Mucosa of descending colon (tissue), 3 donors: ENCODE measurements at regions not wholly inside any gene's neighbourhood (a gene's known extent, or its start where the extent isn't known, plus 50 kb on each side); places are given as distances from the start of the nearest gene placed in this dataset.
A peak's percentile ranks its signal among the peaks of the same experiment; 100 is the strongest.

Source experiments
- ATAC-seq: fragments of 200-7000 bp; cut with Tn5 transposase; one replicate; pipeline ENCODE4 v1.9.1; 2020; ENCODE audit warnings: mild to moderate bottlenecking, moderate library complexity
- DNase-seq, 3 donors: peaks; one replicate each; pipeline ENCODE4 v3.0.0-alpha.2; 2020
- H3K36me3 ChIP-seq: fragments of 200-600 bp; one replicate; pipeline ENCODE4 v1.8.0; 2021; ENCODE audit warnings: low read depth, mild to moderate bottlenecking
- H3K4me1 ChIP-seq: fragments of 200-600 bp; one replicate; pipeline ENCODE4 v1.8.0; 2021; ENCODE audit warnings: low read depth, mild to moderate bottlenecking
- H3K4me3 ChIP-seq: fragments of 200-600 bp; one replicate; pipeline ENCODE4 v1.8.0; 2021; ENCODE audit warnings: mild to moderate bottlenecking
- H3K9me3 ChIP-seq: fragments of 200-600 bp; one replicate; pipeline ENCODE4 v1.8.0; 2021; ENCODE audit warnings: mild to moderate bottlenecking
- intact Hi-C, 2 donors: fragments of 100-400 bp; cut with DNase I in 1 of 2; cut with micrococcal nuclease in 1 of 2; formaldehyde crosslinking; loops; one replicate each; pipeline versions ENCODE4 v1.11.0 to v1.11.1; 2022; cut with DNase I, micrococcal nuclease
- TF ChIP-seq, protein P1 (sequence below): fragments of 200-600 bp; IDR thresholded peaks from one replicate; pipeline ENCODE4 v1.8.0; 2022; ENCODE audit warnings: antibody characterized with exemption, mild to moderate bottlenecking
- donor health status: DM: no; HTN: no; CAD: no; lungs with moderate emphysema.
- donor health status: DM: no; HTN: no; CAD: no.
- donor health status: DM: no; HTN: yes; CAD: no.

DNA sequence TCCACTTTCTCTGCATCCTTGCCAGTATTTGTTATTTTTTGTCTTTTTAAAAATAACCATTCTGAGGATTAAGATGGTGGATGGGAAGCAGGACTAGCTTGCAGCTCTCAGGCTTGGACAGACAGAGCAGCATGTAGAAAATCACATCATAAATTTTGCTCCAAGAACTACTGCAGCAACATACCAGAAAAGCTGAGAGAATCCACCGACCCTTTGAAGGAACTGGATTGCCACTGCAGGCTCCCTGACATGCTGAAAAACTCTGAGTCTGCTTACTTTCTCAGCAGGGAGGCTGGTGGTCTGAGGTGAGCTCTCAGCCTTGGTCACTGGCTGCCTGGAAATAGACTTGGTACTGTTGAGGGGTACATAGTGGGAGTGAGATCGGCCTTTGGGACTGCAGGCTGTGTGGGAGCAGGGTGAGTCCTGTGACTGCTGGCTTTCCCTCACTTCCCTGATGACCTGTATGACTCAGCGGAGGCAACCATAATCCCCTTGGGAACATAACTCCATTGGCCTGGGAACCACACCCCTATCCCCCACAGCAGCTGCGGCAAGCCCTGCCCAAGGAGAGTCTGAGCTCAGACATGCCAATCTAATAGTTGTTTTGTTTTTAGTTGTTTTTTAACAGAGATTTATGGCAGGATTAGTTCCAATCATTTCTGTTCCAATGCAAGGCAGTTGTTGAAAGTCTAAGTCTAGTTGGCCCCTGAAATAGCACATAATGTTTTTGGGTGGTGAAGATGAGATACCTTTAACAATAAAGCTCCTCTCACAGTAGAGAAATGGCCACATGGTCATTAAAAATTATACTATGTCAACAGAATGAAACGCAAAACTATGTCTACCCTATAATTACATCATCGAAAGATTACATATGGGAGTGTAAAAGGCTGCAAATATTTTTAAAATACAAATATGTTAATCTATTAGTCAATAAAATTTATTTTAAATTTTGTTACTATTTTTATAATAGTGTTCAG, 414.2 kb upstream of the CHAC2 start:
- H3K4me3 ChIP-seq = no peak overlapping the region
- no peaks in the 10 kb centered on the region for H3K36me3 ChIP-seq
- ATAC-seq (peak; percentile 94), DNase-seq (peak; percentile 53 to 62 (median 55))
- intact Hi-C loops = no loop called here
- H3K9me3 ChIP-seq = peaks cover 6% of the 10 kb centered on the region
- TF ChIP-seq, protein P1, sequence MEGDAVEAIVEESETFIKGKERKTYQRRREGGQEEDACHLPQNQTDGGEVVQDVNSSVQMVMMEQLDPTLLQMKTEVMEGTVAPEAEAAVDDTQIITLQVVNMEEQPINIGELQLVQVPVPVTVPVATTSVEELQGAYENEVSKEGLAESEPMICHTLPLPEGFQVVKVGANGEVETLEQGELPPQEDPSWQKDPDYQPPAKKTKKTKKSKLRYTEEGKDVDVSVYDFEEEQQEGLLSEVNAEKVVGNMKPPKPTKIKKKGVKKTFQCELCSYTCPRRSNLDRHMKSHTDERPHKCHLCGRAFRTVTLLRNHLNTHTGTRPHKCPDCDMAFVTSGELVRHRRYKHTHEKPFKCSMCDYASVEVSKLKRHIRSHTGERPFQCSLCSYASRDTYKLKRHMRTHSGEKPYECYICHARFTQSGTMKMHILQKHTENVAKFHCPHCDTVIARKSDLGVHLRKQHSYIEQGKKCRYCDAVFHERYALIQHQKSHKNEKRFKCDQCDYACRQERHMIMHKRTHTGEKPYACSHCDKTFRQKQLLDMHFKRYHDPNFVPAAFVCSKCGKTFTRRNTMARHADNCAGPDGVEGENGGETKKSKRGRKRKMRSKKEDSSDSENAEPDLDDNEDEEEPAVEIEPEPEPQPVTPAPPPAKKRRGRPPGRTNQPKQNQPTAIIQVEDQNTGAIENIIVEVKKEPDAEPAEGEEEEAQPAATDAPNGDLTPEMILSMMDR = no peak
- peaks cover 7% of the 10 kb centered on the region for H3K4me1 ChIP-seq

DNA sequence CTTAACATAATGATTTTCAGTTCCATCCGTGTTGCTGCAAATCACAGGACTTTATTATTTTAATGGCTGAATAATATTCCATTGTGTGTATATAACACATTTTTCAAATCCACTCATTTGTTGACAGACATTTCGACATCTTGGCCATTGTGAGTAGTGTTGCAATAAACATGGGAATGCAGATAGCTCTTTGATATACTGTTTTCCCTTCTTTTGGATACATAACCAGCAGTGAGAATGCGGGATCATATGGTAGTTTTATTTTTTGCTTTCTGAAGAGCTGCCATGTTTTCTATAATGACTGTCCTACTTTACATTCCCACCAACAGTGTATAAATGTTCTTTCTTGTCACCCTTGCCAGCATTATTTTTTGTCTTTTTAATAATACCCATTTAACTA, 420.3 kb upstream of the CHAC2 start:
- no peaks in the 10 kb centered on the region for H3K9me3 ChIP-seq
- intact Hi-C loops = no loop called here
- ATAC-seq (no peak), DNase-seq (no peak)
- H3K4me3 ChIP-seq = no peak overlapping the region
- H3K4me1 ChIP-seq = no peaks in the 10 kb centered on the region
- H3K36me3 ChIP-seq = no peaks in the 10 kb centered on the region
- TF ChIP-seq, protein P1 = no peak

DNA sequence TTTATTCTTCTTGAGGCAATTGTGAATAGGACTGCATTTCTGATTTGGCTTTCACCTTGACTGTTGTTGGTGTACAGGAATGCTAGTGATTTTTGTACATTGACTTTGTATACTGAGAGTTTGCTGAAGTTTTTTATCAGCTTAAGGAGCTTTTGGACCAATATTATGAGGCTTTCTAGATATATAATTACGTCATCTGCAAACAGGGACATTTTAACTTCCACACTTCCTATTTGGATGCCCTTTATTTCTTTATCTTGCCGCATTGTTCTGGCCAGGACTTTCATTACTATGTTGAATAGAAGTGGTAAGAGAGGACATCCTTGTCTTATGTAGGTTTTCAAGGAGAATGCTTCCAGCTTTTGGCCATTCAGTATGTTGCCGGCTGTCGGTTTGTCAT, 425.4 kb upstream of the CHAC2 start:
- no peak for DNase-seq
- intact Hi-C loops = no loop called here
- Histone ChIP-seq H3K4me1 (no peaks in the 10 kb centered on the region), H3K4me3 (no peak overlapping the region), H3K9me3 (no peaks in the 10 kb centered on the region), H3K36me3 (no peaks in the 10 kb centered on the region)
- TF ChIP-seq, protein P1 = no peak
- no peak for ATAC-seq

DNA sequence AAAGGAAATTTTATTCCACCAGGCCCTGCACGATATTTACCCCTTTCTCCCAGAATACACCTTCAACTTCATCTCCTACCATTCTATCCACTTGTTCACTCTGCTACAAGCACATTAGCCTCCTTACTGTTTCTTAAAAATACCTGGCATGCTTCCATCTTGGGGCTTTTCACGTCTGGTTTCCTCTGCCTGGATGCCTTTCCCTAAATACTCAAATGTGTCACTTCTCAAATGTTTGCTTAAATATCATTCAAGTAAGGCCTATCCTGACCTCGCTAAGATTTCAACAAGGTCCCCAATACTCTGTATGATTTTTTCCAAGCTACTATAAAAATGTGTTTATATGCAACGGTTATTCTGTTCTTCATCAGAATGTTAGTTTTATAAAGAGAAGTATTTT, 433.0 kb upstream of the CHAC2 start:
- Histone ChIP-seq H3K9me3 (no peaks in the 10 kb centered on the region), H3K4me3 (no peak overlapping the region), H3K4me1 (no peaks in the 10 kb centered on the region), H3K36me3 (no peaks in the 10 kb centered on the region)
- DNase-seq (no peak), ATAC-seq (no peak)
- intact Hi-C loops = no loop called here
- TF ChIP-seq, protein P1 = no peak

DNA sequence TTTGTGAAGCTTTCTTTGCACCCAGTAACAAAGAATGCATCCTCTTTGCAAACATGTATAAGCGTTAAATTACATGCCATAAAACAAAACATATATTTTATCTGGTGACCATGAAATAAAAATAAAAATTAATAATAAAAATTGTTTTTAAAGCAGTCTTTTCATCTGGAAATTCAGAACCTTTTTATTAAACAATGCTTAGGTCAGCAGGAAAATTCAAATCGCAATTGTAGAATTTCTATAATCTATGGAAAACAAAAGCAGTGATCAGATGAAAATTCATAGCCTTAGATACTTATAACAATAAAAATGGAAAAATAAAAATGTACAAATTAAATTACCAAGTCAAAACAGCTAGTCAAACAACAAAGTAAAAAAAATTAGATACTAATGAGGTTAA, 435.9 kb upstream of the CHAC2 start:
- Histone ChIP-seq H3K9me3 (no peaks in the 10 kb centered on the region), H3K4me1 (no peaks in the 10 kb centered on the region), H3K36me3 (no peaks in the 10 kb centered on the region), H3K4me3 (no peak overlapping the region)
- no peak for ATAC-seq
- no peak for DNase-seq
- intact Hi-C loops = no loop called here
- TF ChIP-seq, protein P1 = no peak
